ENCODE measurements at regions not wholly inside any gene's neighbourhood (a gene's known extent, or its start where the extent isn't known, plus 50 kb on each side); places are given as distances from the start of the nearest gene placed in this dataset.

DNA sequence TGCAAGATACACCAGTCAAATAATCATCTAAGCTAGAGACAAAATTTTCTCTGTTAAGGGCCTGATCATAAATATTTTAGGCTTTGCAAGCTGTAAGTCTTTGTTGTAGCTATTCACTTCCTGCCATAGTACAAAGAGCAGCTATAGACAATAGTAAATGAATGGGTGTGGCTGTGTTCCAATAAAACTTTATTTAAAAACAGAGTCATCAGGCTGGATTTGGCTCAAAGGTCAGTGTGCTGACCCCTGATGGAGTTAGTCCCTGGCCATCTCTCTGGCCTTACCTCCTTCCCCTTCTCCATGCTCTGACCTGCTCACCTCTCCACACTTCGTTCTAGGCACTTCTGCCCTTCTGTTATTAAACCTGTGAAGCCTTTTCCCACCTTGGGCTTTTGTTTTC lies 86.0 kb downstream of the DRD1 start:
- FAIRE-seq (no peak), ATAC-seq (no peak), DNase-seq (ENCODE audit: low read depth in 1 of 2, low spot score in 1 of 2) (no peak)
- WGBS (ENCODE audit: missing lambda C conversion rate), result 52% methylated on average over 1 of the region's 1 CpG
- H3K4me3 ChIP-seq, result no peak overlapping the region
- no peak overlapping the region for H3K4me2 ChIP-seq
- ChIA-PET POLR2A (no interaction called here), CTCF (interaction anchor here (1.4 to 1.5 kb wide), 3 partner anchors 9 to 208 kb away, joined by 4 read pairs; partner anchors contain the start of gene DRD1)
- no peaks in the 10 kb centered on the region for H3K9me3 ChIP-seq
- no peaks in the 10 kb centered on the region for H3K4me1 ChIP-seq
- no peak overlapping the region for H3K27ac ChIP-seq
- TF ChIP-seq, protein P1, sequence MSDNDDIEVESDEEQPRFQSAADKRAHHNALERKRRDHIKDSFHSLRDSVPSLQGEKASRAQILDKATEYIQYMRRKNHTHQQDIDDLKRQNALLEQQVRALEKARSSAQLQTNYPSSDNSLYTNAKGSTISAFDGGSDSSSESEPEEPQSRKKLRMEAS (IDR thresholded peaks at IDR 0.05), result no peak
- TF ChIP-seq SMC3 (IDR thresholded peaks at IDR 0.05) (no peak), GATA3 (IDR thresholded peaks at IDR 0.05; ENCODE audit: borderline replicate concordance) (no peak)

GRCh38 chr5:175356428-175356827 lies 87.6 kb downstream of the DRD1 start:
- H3K4me1 ChIP-seq, result peaks cover 8% of the 10 kb centered on the region; the same call in 2 of the 3 replicates
- H3K9me3 ChIP-seq, result no peaks in the 10 kb centered on the region
- ATAC-seq (no peak), FAIRE-seq (no peak), DNase-seq (ENCODE audit: low read depth in 1 of 2, low spot score in 1 of 2) (no peak)
- POLR2A ChIA-PET, result no interaction called here
- 79% methylated on average over 10 of the region's 10 CpGs for WGBS (ENCODE audit: missing lambda C conversion rate)
- no peak overlapping the region for H3K27ac ChIP-seq
- CTCF ChIA-PET, result interaction anchor here (1.4 kb wide), 1 partner anchor 88 kb away, joined by 4 read pairs; the partner anchor contains the start of gene DRD1
- H3K4me3 ChIP-seq, result no peak overlapping the region
- H3K4me2 ChIP-seq, result no peak overlapping the region
- TF ChIP-seq ZFP36 (IDR thresholded peaks at IDR 0.05; ENCODE audit: borderline replicate concordance, partially characterized antibody), result no peak
- TF ChIP-seq, protein P2, sequence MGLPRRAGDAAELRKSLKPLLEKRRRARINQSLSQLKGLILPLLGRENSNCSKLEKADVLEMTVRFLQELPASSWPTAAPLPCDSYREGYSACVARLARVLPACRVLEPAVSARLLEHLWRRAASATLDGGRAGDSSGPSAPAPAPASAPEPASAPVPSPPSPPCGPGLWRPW (IDR thresholded peaks at IDR 0.05), result no peak
- no peak for TF ChIP-seq EP300 (IDR thresholded peaks at IDR 0.05)
- no peak for TF ChIP-seq TFCP2L1 (CRISPR knock-in tag; IDR thresholded peaks at IDR 0.05)
- TF ChIP-seq HOXB5 (CRISPR knock-in tag; IDR thresholded peaks at IDR 0.05), result no peak
- TF ChIP-seq RNF2 (IDR thresholded peaks at IDR 0.05; ENCODE audit: borderline replicate concordance, low read depth), result no peak
- TF ChIP-seq MAFK (IDR thresholded peaks at IDR 0.05; ENCODE audit: partially characterized antibody), result no peak

- H3K27ac ChIP-seq, result no peak overlapping the region
- H3K9me3 ChIP-seq, result no peaks in the 10 kb centered on the region
- no peak for TF ChIP-seq ZC3H11A (IDR thresholded peaks at IDR 0.05)
- no peak for TF ChIP-seq RNF2 (IDR thresholded peaks at IDR 0.05; ENCODE audit: borderline replicate concordance, low read depth)
- no peak for TF ChIP-seq RFX5 (IDR thresholded peaks at IDR 0.05)
- no peak for TF ChIP-seq FOSL2 (IDR thresholded peaks at IDR 0.05)
- no peak for TF ChIP-seq FOSL2 (CRISPR knock-in tag; IDR thresholded peaks at IDR 0.05)
- no peak for TF ChIP-seq EP300 (IDR thresholded peaks at IDR 0.05)
- TF ChIP-seq BHLHE40 (IDR thresholded peaks at IDR 0.05; ENCODE audit: low read depth, low read length), result no peak
- no peak for FAIRE-seq
- H3K4me2 ChIP-seq, result no peak overlapping the region
- 82% methylated on average over 8 of the region's 8 CpGs for WGBS (ENCODE audit: missing lambda C conversion rate)
- ATAC-seq, result no peak
- CTCF ChIA-PET, result interaction anchor here (0.6 to 1.3 kb wide), 3 partner anchors 12 to 124 kb away, joined by 3 read pairs; partner anchors contain the start of gene SFXN1
- POLR2A ChIA-PET, result no interaction called here
- no peak for DNase-seq (ENCODE audit: low read depth in 1 of 2, low spot score in 1 of 2)
- H3K4me1 ChIP-seq, result peaks cover 8% of the 10 kb centered on the region; the same call in 2 of the 3 replicates
- H3K4me3 ChIP-seq, result no peak overlapping the region
Observed at GRCh38 chr5:175354964-175355363, 89.0 kb downstream of the DRD1 start.

- peaks cover 10% of the 10 kb centered on the region; the same call in 2 of the 3 replicates for H3K4me1 ChIP-seq
- ChIA-PET CTCF (interaction anchor here (1.3 to 2.0 kb wide), 2 partner anchors 18 to 29 kb away, joined by 3 to 5 read pairs; no protein-coding TSS in a partner anchor), POLR2A (no interaction called here)
- H3K9me3 ChIP-seq, result no peaks in the 10 kb centered on the region
- H3K27ac ChIP-seq, result no peak overlapping the region
- no peak for FAIRE-seq
- ATAC-seq, result no peak
- TF ChIP-seq ZFP36 (IDR thresholded peaks at IDR 0.05; ENCODE audit: borderline replicate concordance, partially characterized antibody) (no peak), NFE2L2 (conservative IDR thresholded peaks at IDR 0.05; ENCODE audit: low read length) (no peak), MAZ (IDR thresholded peaks at IDR 0.05; ENCODE audit: borderline replicate concordance, low read depth, low read length) (no peak)
- H3K4me3 ChIP-seq, result no peak overlapping the region
- 76% methylated on average over 2 of the region's 2 CpGs for WGBS (ENCODE audit: missing lambda C conversion rate)
- no peak overlapping the region for H3K4me2 ChIP-seq
- DNase-seq (ENCODE audit: low read depth in 1 of 2, low spot score in 1 of 2), result no peak
Observed at GRCh38 chr5:175353926-175354325, 90.1 kb downstream of the DRD1 start.

DNA sequence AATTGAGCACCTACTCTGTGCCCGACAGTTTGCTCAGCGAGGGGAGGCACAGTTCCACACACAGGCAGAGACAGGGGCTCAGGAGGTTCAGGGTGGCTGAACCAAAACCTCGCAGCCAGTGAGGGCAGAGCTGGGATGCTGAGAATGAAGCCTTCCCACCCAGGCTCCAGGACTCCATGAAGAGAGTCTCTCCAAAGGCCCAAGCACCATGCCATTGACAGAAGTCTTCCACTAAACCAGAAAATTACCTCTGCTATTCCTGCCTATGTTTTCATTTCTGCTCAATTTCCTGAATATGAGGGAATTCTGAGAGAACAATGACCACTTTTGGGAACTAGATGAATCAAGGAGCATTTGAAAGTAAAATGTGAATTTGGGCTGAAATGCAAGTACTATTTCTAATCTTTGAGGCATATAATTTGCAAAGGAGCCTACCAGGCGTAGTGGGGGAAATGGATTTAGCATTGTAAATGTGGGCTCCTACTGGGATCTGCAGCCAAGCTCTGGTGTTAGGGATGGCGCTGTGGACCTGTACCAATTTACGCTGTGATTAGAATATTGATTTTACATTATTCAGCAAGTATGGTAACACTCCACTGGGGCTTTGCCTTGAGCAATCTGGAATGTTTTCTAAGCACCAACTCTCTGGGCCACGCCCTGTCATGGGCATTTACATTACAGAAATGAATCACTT lies 91.9 kb downstream of the DRD1 start:
- Histone ChIP-seq H3K4me3 (no peak overlapping the region), H3K27ac (peak overlapping the region in 1 of 2 experiments; percentile 36; a peak in 1 of 6 replicates), H3K9me3 (no peaks in the 10 kb centered on the region), H3K4me2 (no peak overlapping the region), H3K4me1 (peaks cover 29% of the 10 kb centered on the region)
- DNase-seq (ENCODE audit: low read depth in 1 of 2, low spot score in 1 of 2) (no peak), ATAC-seq (no peak), FAIRE-seq (no peak)
- CTCF ChIA-PET, result no interaction called here
- WGBS (ENCODE audit: missing lambda C conversion rate), result 72% methylated on average over 7 of the region's 7 CpGs
- TF ChIP-seq NPAS2 (CRISPR knock-in tag; IDR thresholded peaks at IDR 0.05; ENCODE audit: borderline replicate concordance) (no peak), NFE2L2 (conservative IDR thresholded peaks at IDR 0.05; ENCODE audit: low read length) (no peak), EHMT2 (IDR thresholded peaks at IDR 0.05; ENCODE audit: low read depth) (no peak), RFX5 (IDR thresholded peaks at IDR 0.05) (no peak), HEYL (CRISPR knock-in tag; IDR thresholded peaks at IDR 0.05) (no peak), ESRRA (IDR thresholded peaks at IDR 0.05; ENCODE audit: borderline replicate concordance, low read length) (no peak), NR3C1 (IDR thresholded peaks at IDR 0.05) (no peak)
- POLR2A ChIA-PET, result no interaction called here

All from A549 (cell line).